ENCODE measurements at regions not wholly inside any gene's neighbourhood (a gene's known extent, or its start where the extent isn't known, plus 50 kb on each side); places are given as distances from the start of the nearest gene placed in this dataset.

DNA sequence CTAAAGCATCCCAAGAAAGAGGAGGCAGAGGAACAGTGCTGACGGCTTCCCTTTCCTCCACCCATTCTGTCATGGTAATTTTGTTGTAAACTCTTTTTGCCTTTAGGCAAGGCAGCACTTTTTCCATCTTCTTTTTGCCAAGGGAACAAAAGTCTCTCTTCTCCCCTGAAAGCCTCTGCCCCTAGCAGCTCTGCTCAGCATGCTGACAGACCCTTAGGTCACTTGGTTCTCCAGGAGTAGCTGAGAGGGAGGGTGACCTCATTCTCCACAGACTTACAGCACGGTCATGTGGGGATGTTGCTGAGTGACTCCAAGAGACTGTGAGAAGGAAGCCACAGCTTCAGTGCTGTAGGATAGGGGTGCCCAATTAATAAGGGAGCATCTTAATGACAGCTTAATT lies 81.1 kb upstream of the RALGAPA2 start:
- Histone ChIP-seq H3K4me3 (ENCODE audit: insufficient read depth, low read depth, low read length) (no peak overlapping the region), H3K79me2 (ENCODE audit: insufficient read depth, low read length) (no peaks in the 10 kb centered on the region), H3K9ac (ENCODE audit: low read length) (no peak overlapping the region), H3K4me2 (ENCODE audit: low read length) (no peak overlapping the region), H3K27ac (ENCODE audit: low read depth, low read length) (no peak overlapping the region), H3K9me3 (ENCODE audit: insufficient read depth, low read depth, low read length) (no peaks in the 10 kb centered on the region), H4K20me1 (ENCODE audit: insufficient read depth, low read length) (no peaks in the 10 kb centered on the region), H2AFZ (ENCODE audit: low read depth, low read length) (no peak overlapping the region), H3K27me3 (ENCODE audit: insufficient read depth, low read length) (no peaks in the 10 kb centered on the region), H3K4me1 (ENCODE audit: insufficient read depth, low read length) (no peaks in the 10 kb centered on the region), H3K36me3 (ENCODE audit: insufficient read depth, low read length) (no peaks in the 10 kb centered on the region)
- H3K27ac Mint-ChIP-seq (ENCODE audit: unreplicated experiment): no peak overlapping the region
- no peak for DNase-seq (ENCODE audit: low read depth)
- H3K36me3 Mint-ChIP-seq (ENCODE audit: low read depth, unreplicated experiment): no peaks in the 10 kb centered on the region
- no peak overlapping the region for H3K4me3 Mint-ChIP-seq (ENCODE audit: unreplicated experiment)
- peaks cover 12% of the 10 kb centered on the region for H3K27me3 Mint-ChIP-seq (ENCODE audit: low read depth, unreplicated experiment)
- no peaks in the 10 kb centered on the region for H3K9me3 Mint-ChIP-seq (ENCODE audit: unreplicated experiment)
- no peak for FAIRE-seq
- H3K4me1 Mint-ChIP-seq (ENCODE audit: low read depth, unreplicated experiment): no peaks in the 10 kb centered on the region
- TF ChIP-seq EZH2 (IDR thresholded peaks at IDR 0.05; ENCODE audit: insufficient read depth, low read length): no peak
- TF ChIP-seq, protein P1, sequence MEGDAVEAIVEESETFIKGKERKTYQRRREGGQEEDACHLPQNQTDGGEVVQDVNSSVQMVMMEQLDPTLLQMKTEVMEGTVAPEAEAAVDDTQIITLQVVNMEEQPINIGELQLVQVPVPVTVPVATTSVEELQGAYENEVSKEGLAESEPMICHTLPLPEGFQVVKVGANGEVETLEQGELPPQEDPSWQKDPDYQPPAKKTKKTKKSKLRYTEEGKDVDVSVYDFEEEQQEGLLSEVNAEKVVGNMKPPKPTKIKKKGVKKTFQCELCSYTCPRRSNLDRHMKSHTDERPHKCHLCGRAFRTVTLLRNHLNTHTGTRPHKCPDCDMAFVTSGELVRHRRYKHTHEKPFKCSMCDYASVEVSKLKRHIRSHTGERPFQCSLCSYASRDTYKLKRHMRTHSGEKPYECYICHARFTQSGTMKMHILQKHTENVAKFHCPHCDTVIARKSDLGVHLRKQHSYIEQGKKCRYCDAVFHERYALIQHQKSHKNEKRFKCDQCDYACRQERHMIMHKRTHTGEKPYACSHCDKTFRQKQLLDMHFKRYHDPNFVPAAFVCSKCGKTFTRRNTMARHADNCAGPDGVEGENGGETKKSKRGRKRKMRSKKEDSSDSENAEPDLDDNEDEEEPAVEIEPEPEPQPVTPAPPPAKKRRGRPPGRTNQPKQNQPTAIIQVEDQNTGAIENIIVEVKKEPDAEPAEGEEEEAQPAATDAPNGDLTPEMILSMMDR (IDR thresholded peaks at IDR 0.05; ENCODE audit: insufficient read depth, low read depth, low read length): no peak

DNA sequence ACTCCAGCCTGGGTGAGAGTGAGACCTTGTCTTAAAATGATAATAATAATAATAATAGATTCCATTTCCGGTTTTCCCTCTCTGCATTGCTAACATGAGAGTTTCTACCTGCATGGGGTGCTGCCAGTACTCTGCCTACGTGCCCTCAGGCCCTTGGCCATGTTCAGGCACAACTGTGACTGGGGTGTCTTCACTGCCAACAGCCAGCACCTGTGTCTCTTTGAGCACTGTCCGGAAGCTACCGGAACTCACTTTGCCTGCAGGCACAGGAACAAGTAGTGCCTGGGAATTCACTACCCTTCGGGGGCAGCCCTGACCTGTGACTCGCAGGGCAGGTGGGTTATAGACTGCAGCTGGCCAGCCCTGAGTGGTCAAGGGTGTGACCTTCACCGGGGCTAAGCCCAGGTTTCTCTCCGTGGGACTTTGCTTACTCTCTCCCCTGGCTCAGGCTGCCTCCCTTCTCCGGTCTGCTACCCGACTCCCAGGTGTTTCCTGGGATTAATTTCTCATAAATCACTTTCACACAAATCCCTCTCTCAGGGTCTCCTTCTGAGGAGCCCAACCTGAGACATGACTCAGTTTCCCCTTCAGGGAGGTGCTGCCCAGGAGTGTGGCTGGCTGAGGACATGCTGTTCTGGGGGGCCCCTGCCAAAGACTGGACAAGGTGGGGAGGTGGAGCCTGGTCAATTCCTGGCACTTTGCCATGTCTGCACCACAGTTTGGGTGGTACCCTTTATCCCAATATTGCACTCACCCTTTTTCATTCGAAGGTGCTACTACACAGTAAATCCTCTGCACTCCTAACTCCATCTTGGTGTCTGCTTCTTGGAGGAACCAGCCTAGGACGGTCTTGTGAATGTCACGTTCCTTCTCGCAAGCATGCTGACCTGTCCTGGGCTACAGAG lies 79.5 kb upstream of the RALGAPA2 start:
- H3K27ac Mint-ChIP-seq (ENCODE audit: unreplicated experiment): no peak overlapping the region
- Histone ChIP-seq H3K36me3 (ENCODE audit: insufficient read depth, low read length) (no peaks in the 10 kb centered on the region), H2AFZ (ENCODE audit: low read depth, low read length) (no peak overlapping the region), H3K79me2 (ENCODE audit: insufficient read depth, low read length) (no peaks in the 10 kb centered on the region), H4K20me1 (ENCODE audit: insufficient read depth, low read length) (no peaks in the 10 kb centered on the region), H3K4me1 (ENCODE audit: insufficient read depth, low read length) (no peaks in the 10 kb centered on the region), H3K27ac (ENCODE audit: low read depth, low read length) (no peak overlapping the region), H3K4me3 (ENCODE audit: insufficient read depth, low read depth, low read length) (no peak overlapping the region), H3K27me3 (ENCODE audit: insufficient read depth, low read length) (no peaks in the 10 kb centered on the region), H3K9me3 (ENCODE audit: insufficient read depth, low read depth, low read length) (no peaks in the 10 kb centered on the region), H3K9ac (ENCODE audit: low read length) (no peak overlapping the region), H3K4me2 (ENCODE audit: low read length) (no peak overlapping the region)
- peaks cover 5% of the 10 kb centered on the region for H3K9me3 Mint-ChIP-seq (ENCODE audit: unreplicated experiment)
- no peaks in the 10 kb centered on the region for H3K36me3 Mint-ChIP-seq (ENCODE audit: low read depth, unreplicated experiment)
- H3K27me3 Mint-ChIP-seq (ENCODE audit: low read depth, unreplicated experiment): peaks cover 17% of the 10 kb centered on the region
- no peak overlapping the region for H3K4me3 Mint-ChIP-seq (ENCODE audit: unreplicated experiment)
- no peaks in the 10 kb centered on the region for H3K4me1 Mint-ChIP-seq (ENCODE audit: low read depth, unreplicated experiment)
- no peak for TF ChIP-seq EZH2 (IDR thresholded peaks at IDR 0.05; ENCODE audit: insufficient read depth, low read length)
- TF ChIP-seq, protein P1 (IDR thresholded peaks at IDR 0.05; ENCODE audit: insufficient read depth, low read depth, low read length): no peak
- no peak for DNase-seq (ENCODE audit: low read depth)
- no peak for FAIRE-seq

DNA sequence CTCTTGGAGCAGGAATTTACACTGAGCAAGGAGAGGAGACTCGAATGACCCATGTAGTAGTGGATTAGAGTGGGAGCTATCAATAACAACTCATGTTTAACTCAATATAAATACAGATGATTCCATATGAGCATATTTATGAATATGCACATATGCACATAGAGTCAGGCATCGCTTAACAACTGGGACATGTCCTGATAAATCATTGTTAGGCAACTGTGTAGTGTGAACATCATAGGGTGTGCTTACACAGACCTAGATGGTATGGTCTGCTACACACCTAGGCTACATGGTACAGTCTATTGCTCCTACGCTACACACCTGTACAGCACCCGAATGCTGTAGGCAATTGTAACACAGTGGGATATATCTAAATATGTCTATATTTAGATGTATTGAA lies 75.9 kb upstream of the RALGAPA2 start:
- TF ChIP-seq, protein P1 (IDR thresholded peaks at IDR 0.05; ENCODE audit: insufficient read depth, low read depth, low read length): no peak
- no peak for TF ChIP-seq EZH2 (IDR thresholded peaks at IDR 0.05; ENCODE audit: insufficient read depth, low read length)
- H3K9ac ChIP-seq (ENCODE audit: low read length): no peak overlapping the region
- no peak overlapping the region for H2AFZ ChIP-seq (ENCODE audit: low read depth, low read length)
- no peaks in the 10 kb centered on the region for H3K4me1 Mint-ChIP-seq (ENCODE audit: low read depth, unreplicated experiment)
- H3K4me3 Mint-ChIP-seq (ENCODE audit: unreplicated experiment): no peak overlapping the region
- no peaks in the 10 kb centered on the region for H4K20me1 ChIP-seq (ENCODE audit: insufficient read depth, low read length)
- H3K36me3 ChIP-seq (ENCODE audit: insufficient read depth, low read length): no peaks in the 10 kb centered on the region
- H3K4me1 ChIP-seq (ENCODE audit: insufficient read depth, low read length): no peaks in the 10 kb centered on the region
- peaks cover 8% of the 10 kb centered on the region for H3K27me3 Mint-ChIP-seq (ENCODE audit: low read depth, unreplicated experiment)
- no peaks in the 10 kb centered on the region for H3K36me3 Mint-ChIP-seq (ENCODE audit: low read depth, unreplicated experiment)
- no peak overlapping the region for H3K4me2 ChIP-seq (ENCODE audit: low read length)
- H3K9me3 Mint-ChIP-seq (ENCODE audit: unreplicated experiment): peaks cover 5% of the 10 kb centered on the region
- no peak overlapping the region for H3K4me3 ChIP-seq (ENCODE audit: insufficient read depth, low read depth, low read length)
- no peak overlapping the region for H3K27ac ChIP-seq (ENCODE audit: low read depth, low read length)
- H3K27ac Mint-ChIP-seq (ENCODE audit: unreplicated experiment): no peak overlapping the region
- FAIRE-seq (no peak), DNase-seq (ENCODE audit: low read depth) (no peak)
- no peaks in the 10 kb centered on the region for H3K79me2 ChIP-seq (ENCODE audit: insufficient read depth, low read length)
- no peaks in the 10 kb centered on the region for H3K27me3 ChIP-seq (ENCODE audit: insufficient read depth, low read length)
- peaks cover 5% of the 10 kb centered on the region for H3K9me3 ChIP-seq (ENCODE audit: insufficient read depth, low read depth, low read length)
